SU-DHL-6 (cell line): ENCODE measurements at regions not wholly inside any gene's neighbourhood (a gene's known extent, or its start where the extent isn't known, plus 50 kb on each side); places are given as distances from the start of the nearest gene placed in this dataset.

ENCODE experiments used
- H2AFZ ChIP-seq: fragments of 200-600 bp; sonication (generic); 2 replicates; pipeline ENCODE4 v1.6.1; 2014; ENCODE audit warnings: low read depth, mild to moderate bottlenecking, moderate library complexity, mixed read lengths, antibody characterized with exemption, low read length; ENCODE audit not compliant: severe bottlenecking
- H3F3A ChIP-seq: fragments of 200-600 bp; shearing (Covaris generic); 2 replicates; pipeline ENCODE4 v1.6.0; 2016; ENCODE audit warnings: antibody characterized with exemption, mild to moderate bottlenecking; ENCODE audit not compliant: insufficient read depth
- H3K27ac ChIP-seq: fragments of 200-600 bp; sonication (generic); 2 replicates; pipeline ENCODE4 v1.5.1; 2016; ENCODE audit warnings: low read depth, mild to moderate bottlenecking, low read length, moderate library complexity, mixed read lengths
- H3K27me3 ChIP-seq: fragments of 200-600 bp; sonication (generic), shearing (Covaris generic); 2 replicates; pipeline ENCODE4 v1.6.0; 2014; ENCODE audit warnings: mild to moderate bottlenecking, low read length
- H3K36me3 ChIP-seq: fragments of 200-600 bp; sonication (generic); 2 replicates; pipeline ENCODE4 v1.6.1; 2014; ENCODE audit warnings: mild to moderate bottlenecking, low read length, mixed read lengths
- H3K4me2 ChIP-seq: fragments of 300-600, 200-600 bp; shearing (Covaris generic), sonication (generic); 2 replicates; pipeline ENCODE4 v1.6.0; 2014; ENCODE audit warnings: low read length, low read depth, mild to moderate bottlenecking; ENCODE audit not compliant: poor library complexity, severe bottlenecking
- H3K4me3 ChIP-seq: fragments of 200-600 bp; sonication (generic); 2 replicates; pipeline ENCODE4 v1.5.1; 2014; ENCODE audit warnings: antibody characterized with exemption, low read length, mild to moderate bottlenecking, mixed read lengths; ENCODE audit not compliant: insufficient read depth, poor library complexity, severe bottlenecking
- H3K79me2 ChIP-seq: fragments of 200-600 bp; sonication (generic); 2 replicates; pipeline ENCODE4 v1.6.1; 2014; ENCODE audit warnings: mild to moderate bottlenecking, low read length, moderate library complexity; ENCODE audit not compliant: insufficient read depth
- H3K9ac ChIP-seq: fragments of 200-600 bp; sonication (generic); 2 replicates; pipeline ENCODE4 v1.7.0; 2014; ENCODE audit warnings: mild to moderate bottlenecking, low read length
- H3K9me2 ChIP-seq: fragments of 200-600 bp; sonication (generic); replicated peaks from 2 replicates; pipeline ENCODE4 v1.6.1; 2014; ENCODE audit warnings: low read length; ENCODE audit not compliant: insufficient read depth
- H3K9me3 ChIP-seq: fragments of 200-600 bp; sonication (generic); 2 replicates; pipeline ENCODE4 v1.6.1; 2014; ENCODE audit warnings: low read length, mixed read lengths; ENCODE audit not compliant: insufficient read depth
- H4K20me1 ChIP-seq: fragments of 200-600 bp; sonication (generic); 2 replicates; pipeline ENCODE4 v1.6.1; 2014; ENCODE audit warnings: low read depth, mild to moderate bottlenecking, antibody characterized with exemption, low read length, moderate library complexity, mixed read lengths
- CTCF ChIP-seq: fragments of 200-600 bp; sonication (generic); IDR thresholded peaks from one replicate; pipeline ENCODE4 v1.5.1; 2017; ENCODE audit warnings: antibody characterized with exemption, mild to moderate bottlenecking, low read length, moderate library complexity; ENCODE audit not compliant: insufficient read depth, poor library complexity, severe bottlenecking
- EZH2phosphoT487 ChIP-seq: fragments of 200-600 bp; sonication (generic), shearing (Covaris generic); conservative IDR thresholded peaks from 2 replicates; pipeline ENCODE4 v1.6.1; 2018; ENCODE audit warnings: mild to moderate bottlenecking, antibody characterized with exemption, low read length, moderate library complexity, mixed read lengths

GRCh38 chr5:106956886-106957285, 713.9 kb downstream of the EFNA5 start:
- Histone ChIP-seq H3K4me3 (no peak overlapping the region), H3K9me3 (no peaks in the 10 kb centered on the region), H3K9me2 (no peaks in the 10 kb centered on the region), H3K27ac (no peak overlapping the region), H3K79me2 (no peaks in the 10 kb centered on the region), H3K9ac (no peak overlapping the region), H3K27me3 (no peaks in the 10 kb centered on the region), H3F3A (no peaks in the 10 kb centered on the region), H3K4me2 (no peak overlapping the region), H3K36me3 (no peaks in the 10 kb centered on the region), H2AFZ (no peak overlapping the region), H4K20me1 (no peaks in the 10 kb centered on the region)
- TF ChIP-seq CTCF = no peak
- no peak for TF ChIP-seq EZH2phosphoT487

GRCh38 chr5:106956187-106956586, 714.5 kb downstream of the EFNA5 start:
- Histone ChIP-seq H3K36me3 (no peaks in the 10 kb centered on the region), H3K9ac (no peak overlapping the region), H3K27ac (no peak overlapping the region), H3K9me3 (no peaks in the 10 kb centered on the region), H3K9me2 (no peaks in the 10 kb centered on the region), H3K27me3 (no peaks in the 10 kb centered on the region), H3K4me3 (no peak overlapping the region), H4K20me1 (no peaks in the 10 kb centered on the region), H3K4me2 (no peak overlapping the region), H3K79me2 (no peaks in the 10 kb centered on the region), H3F3A (no peaks in the 10 kb centered on the region), H2AFZ (no peak overlapping the region)
- TF ChIP-seq EZH2phosphoT487 = no peak
- TF ChIP-seq CTCF = no peak

GRCh38 chr5:106940986-106941385, 729.8 kb downstream of the EFNA5 start:
- Histone ChIP-seq H3K9me3 (no peaks in the 10 kb centered on the region), H2AFZ (no peak overlapping the region), H3K27me3 (no peaks in the 10 kb centered on the region), H3K36me3 (no peaks in the 10 kb centered on the region), H3F3A (no peaks in the 10 kb centered on the region), H3K4me2 (no peak overlapping the region), H3K9me2 (no peaks in the 10 kb centered on the region), H3K79me2 (no peaks in the 10 kb centered on the region), H3K9ac (no peak overlapping the region), H3K27ac (no peak overlapping the region), H4K20me1 (no peaks in the 10 kb centered on the region), H3K4me3 (no peak overlapping the region)
- no peak for TF ChIP-seq EZH2phosphoT487
- no peak for TF ChIP-seq CTCF
